HG03432 (cell line): ENCODE measurements at regions not wholly inside any gene's neighbourhood (a gene's known extent, or its start where the extent isn't known, plus 50 kb on each side); places are given as distances from the start of the nearest gene placed in this dataset.
A peak's percentile ranks its signal among the peaks of the same experiment; 100 is the strongest.

ENCODE experiments used
- ATAC-seq: cut with Tn5 transposase; IDR thresholded peaks from one replicate; pipeline ENCODE4 v1.9.1; 2021; ENCODE audit warnings: mild to moderate bottlenecking, moderate library complexity; ENCODE audit not compliant: unreplicated experiment

GRCh38 chr22:48101704-48102103, 1339.3 kb downstream of the TBC1D22A start:
- no peak for ATAC-seq

GRCh38 chr22:48100685-48101417, 1338.4 kb downstream of the TBC1D22A start:
- no peak for ATAC-seq

- no peak for ATAC-seq
These were observed 1337.2 kb downstream of the TBC1D22A start for GRCh38 chr22:48099671-48100070.

- no peak for ATAC-seq
These were observed 1336.8 kb downstream of the TBC1D22A start for GRCh38 chr22:48099251-48099650.

- no peak for ATAC-seq
These were observed 1336.4 kb downstream of the TBC1D22A start for GRCh38 chr22:48098921-48099245.

- ATAC-seq = peak; percentile 78
These were observed 1335.9 kb downstream of the TBC1D22A start for GRCh38 chr22:48098243-48098920.

- peak; percentile 15 for ATAC-seq
These were observed 1335.3 kb downstream of the TBC1D22A start for GRCh38 chr22:48097723-48098122.

GRCh38 chr22:48096851-48097665, 1334.6 kb downstream of the TBC1D22A start:
- ATAC-seq = no peak

- no peak for ATAC-seq
These were observed 1334.0 kb downstream of the TBC1D22A start for GRCh38 chr22:48096411-48096810.

GRCh38 chr22:48093981-48094380, 1331.5 kb downstream of the TBC1D22A start:
- no peak for ATAC-seq

GRCh38 chr22:48092866-48093265, 1330.4 kb downstream of the TBC1D22A start:
- ATAC-seq = no peak

- no peak for ATAC-seq
These were observed 1329.3 kb downstream of the TBC1D22A start for GRCh38 chr22:48091656-48092223.

GRCh38 chr22:48091060-48091650, 1328.7 kb downstream of the TBC1D22A start:
- ATAC-seq = no peak

GRCh38 chr22:48090332-48090672, 1327.9 kb downstream of the TBC1D22A start:
- no peak for ATAC-seq

GRCh38 chr22:48089601-48090331, 1327.3 kb downstream of the TBC1D22A start:
- ATAC-seq = no peak

- ATAC-seq = no peak
These were observed 1326.6 kb downstream of the TBC1D22A start for GRCh38 chr22:48088926-48089536.

GRCh38 chr22:48088251-48088650, 1325.8 kb downstream of the TBC1D22A start:
- no peak for ATAC-seq

GRCh38 chr22:48085901-48086645, 1323.6 kb downstream of the TBC1D22A start:
- no peak for ATAC-seq

GRCh38 chr22:48084729-48085050, 1322.2 kb downstream of the TBC1D22A start:
- no peak for ATAC-seq
